ENCODE measurements at regions not wholly inside any gene's neighbourhood (a gene's known extent, or its start where the extent isn't known, plus 50 kb on each side); places are given as distances from the start of the nearest gene placed in this dataset.

DNA sequence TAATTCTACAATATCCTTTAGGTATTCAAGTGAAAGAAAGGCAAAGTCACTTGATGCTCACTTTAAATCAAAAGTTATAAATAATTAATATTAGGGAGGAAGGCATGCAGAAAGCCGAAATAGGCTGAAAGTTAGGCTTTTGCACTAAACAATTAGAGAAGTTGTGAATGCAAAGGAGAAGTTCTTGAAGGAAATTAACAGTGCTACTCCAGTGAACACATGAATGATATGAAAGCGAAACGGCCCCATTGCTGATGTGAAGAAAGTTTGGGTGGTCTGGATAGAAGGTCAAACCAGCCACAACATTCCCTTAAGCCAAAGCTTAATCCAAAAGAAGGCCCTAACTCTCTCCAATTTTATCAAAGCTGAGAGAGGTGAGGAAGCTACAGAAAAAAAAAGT, 103.1 kb upstream of the CXCR4 start:
- no peak for DNase-seq

- no peak for DNase-seq
Measured at GRCh38 chr2:136219963-136220362, 102.0 kb upstream of the CXCR4 start.

- DNase-seq: no peak
Measured at GRCh38 chr2:136219341-136219740, 101.4 kb upstream of the CXCR4 start.

GRCh38 chr2:136217996-136218395, 100.0 kb upstream of the CXCR4 start:
- DNase-seq: no peak

DNA sequence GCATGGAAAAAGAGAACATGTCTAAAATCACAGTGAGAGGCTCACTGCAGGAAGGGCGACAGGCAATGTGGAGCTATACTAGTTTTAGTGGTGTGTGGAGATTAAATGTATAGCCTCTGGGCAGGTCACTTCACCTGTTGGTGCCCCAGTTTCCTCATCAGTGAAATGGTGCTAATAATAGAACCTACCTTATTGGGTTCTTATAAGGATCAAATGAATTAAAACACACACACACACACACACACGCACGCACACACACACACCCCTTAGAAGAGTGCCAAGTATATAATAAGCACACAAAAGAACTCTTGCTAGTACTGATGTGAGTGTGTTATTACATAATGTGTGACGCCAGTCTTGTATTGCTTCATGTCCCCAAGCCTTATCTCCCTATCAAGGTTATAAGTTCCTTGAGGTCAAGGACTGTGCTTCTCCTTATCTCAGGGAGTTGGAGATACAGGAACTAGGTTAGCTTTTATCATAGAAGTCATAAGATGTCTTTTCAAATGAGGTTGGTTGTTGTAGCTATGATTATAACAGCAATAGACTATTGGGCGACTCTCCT, 98.0 kb upstream of the CXCR4 start:
- no peak for DNase-seq

DNA sequence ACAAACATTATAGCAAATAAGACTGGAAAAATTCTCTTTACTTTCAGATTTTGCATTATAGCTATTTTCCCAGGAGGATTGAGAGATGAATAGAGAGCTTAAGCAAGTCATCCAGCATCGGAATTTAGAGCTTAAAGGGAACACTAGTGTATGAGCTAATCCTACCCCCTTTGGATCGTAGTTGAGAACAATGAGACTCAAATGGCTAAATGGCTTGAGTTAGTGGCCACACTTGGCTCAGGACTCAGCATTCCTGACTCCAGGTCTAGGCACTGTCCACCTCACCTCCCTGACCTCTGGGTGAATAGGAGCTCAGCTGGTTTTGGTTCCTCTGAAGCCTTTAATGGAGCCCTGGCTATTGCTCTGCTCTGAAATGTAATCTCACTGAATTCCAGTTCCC, 97.5 kb upstream of the CXCR4 start:
- DNase-seq: no peak

GRCh38 chr2:136214307-136215200, 96.6 kb upstream of the CXCR4 start:
- DNase-seq: no peak

- DNase-seq: no peak
Measured at GRCh38 chr2:136213836-136214235, 95.9 kb upstream of the CXCR4 start.

DNA sequence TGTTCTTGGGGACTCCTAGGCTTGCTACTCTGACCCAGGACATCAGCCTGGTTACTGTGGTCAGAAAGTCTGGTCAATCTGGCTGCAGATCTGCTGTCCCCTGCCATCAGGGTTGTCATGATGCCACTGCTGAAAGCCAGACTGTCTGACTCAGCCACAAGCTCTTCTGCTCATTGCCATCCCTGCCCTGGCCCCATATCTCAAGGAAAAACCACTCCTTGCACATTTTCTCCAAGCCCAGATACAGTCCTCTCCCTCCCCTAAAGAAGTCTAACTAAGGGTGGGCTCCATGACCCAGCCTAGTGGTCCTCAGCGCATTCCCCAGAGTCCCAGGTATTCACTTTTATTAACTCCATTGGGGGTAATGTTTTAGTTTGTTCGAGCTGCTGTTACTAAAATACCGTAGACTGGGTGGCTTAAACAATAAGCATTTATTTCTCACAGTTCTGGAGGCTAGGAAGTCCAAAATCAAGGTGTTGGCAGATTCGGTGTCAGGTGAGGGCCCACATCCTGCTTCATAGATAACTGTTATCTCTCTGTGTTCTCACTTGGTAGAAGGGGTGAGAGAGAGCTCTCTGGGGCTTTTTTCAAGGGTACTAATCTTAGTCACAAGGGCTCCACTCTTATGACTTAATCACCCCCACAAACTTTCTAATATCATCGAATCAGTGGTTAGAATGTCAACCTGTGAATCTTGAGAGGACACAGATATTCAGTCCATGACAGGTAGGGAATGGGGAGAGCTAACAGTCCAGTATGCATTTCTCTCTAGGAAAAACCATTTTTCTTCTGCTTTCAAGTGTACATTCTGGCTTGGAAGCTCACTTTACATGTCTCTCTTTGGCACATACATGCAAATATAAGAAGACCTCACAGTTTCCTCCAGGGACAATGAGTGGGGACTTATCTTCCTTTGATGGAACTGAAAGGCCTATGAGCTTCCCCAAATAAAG, 94.8 kb upstream of the CXCR4 start:
- DNase-seq: no peak

GRCh38 chr2:136211701-136212100, 93.8 kb upstream of the CXCR4 start:
- DNase-seq: no peak

- no peak for DNase-seq
Measured at GRCh38 chr2:136210822-136211221, 92.9 kb upstream of the CXCR4 start.

- DNase-seq: no peak
Measured at GRCh38 chr2:136210455-136210805, 92.5 kb upstream of the CXCR4 start.

- no peak for DNase-seq
Measured at GRCh38 chr2:136209561-136210454, 91.9 kb upstream of the CXCR4 start.

- DNase-seq: no peak
Measured at GRCh38 chr2:136208682-136209420, 90.9 kb upstream of the CXCR4 start.

DNA sequence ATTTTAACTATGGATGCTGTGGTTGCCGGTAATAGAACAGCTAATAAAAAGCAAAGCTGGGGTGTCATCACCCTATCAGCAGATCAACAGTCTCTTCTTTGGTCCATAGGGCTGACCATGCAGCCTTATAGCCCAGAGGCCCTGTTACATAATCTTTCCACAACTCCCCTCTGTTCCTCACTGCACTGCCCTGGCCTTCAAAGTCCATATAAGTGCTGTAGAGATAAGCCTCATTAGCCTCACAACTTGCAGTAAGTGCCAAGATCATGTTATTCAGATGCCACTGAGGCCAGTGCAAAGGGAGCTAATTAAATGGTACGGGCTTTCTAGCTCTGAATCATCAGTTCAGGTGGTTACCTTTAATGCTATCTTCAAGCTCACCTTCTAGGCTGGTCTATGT, 89.7 kb upstream of the CXCR4 start:
- DNase-seq: no peak

DNA sequence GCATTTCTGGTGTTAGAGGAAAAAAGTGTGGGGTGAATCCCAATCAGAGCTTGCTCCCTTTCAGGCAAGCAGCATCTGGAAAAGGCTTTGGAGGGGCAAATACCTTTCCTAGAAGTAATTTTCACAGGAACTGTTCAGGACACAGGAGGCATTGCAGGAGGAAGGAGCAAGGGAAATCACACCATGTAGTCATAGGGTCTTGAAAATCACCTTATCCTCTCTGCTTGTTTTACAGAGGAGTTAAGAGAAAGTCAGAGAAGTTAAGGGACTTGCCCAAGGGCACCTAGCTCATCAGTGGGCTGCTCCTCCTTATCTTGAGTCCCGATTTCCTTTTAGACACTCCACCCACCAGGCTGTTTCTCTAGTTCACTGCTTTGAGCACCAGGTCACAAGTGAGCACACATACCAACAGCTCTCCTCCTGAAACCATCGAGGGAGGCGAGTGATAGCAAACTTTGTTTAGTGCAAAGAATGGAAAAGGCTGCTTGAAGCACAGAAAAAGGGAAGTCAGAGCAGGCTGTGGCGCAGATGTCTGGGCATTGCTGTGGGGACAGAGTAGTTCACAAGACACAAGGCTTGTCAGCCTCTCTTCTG, 89.2 kb upstream of the CXCR4 start:
- peak in 2 of 58 donors; percentile 1 to 22 for DNase-seq

GRCh38 chr2:136206613-136207012, 88.7 kb upstream of the CXCR4 start:
- DNase-seq: peak in 12 of 58 donors; percentile 3 to 47 (median 12)

DNA sequence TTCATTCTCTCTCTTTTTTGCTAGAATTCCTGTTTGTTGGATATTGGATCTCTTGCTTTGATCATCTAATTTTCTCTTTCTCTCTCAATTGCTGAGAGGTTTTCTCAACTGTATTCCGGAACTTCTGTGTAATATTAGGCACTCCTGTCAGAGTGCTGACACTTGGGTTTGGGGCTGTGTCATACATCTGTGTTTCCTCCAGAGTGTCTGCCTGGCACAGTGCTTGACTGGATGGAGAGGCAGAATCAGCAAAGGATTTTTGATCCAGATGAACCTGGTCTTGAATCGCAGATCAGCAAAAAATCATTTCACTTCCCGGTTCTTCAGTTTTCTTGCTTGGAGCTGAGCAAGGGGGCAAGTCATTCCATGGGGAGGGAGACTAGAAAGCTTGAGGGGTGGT, 87.7 kb upstream of the CXCR4 start:
- DNase-seq: peak in 1 of 58 donors; percentile 2

DNA sequence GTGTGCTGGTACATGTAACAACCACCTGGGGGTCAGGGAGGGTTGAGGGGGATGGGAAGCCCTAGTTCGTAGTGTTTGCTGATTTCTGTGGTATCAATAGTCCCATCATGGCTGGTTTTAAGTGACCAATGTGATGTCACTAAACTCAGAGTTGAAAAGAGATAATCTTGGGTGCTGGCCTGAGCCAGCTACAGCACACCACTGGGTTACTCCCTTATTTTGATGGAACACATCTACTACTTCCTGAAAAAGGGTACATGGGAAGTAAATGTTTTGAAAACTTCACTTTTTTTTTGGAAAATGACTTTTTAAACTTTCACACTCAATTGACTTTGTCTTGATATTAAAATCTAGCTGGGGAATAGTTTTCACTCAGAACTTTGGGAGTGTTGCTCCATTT, 87.0 kb upstream of the CXCR4 start:
- DNase-seq: no peak

DNA sequence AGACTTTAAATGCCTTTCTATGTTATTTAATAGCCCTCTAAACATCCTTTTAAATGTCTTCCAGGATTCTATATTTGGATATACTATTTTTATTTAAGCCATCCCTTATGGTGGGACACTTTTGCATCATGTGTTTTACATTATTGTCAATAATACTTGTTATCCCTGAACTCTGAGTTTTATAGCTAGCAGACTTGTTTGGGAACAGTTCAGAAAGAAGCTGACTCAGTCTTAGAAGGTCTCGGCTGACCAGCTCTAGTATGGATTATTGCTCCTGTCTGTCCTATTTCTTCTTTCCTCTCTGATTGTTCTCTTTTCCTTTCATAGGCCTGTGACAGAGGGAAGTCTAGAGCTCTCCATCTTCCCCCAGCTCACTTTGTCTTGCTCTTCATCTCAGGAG, 77.3 kb upstream of the CXCR4 start:
- no peak for DNase-seq

Measured in anterior cingulate cortex (tissue), 58 donors.